Endothelial cell (in vitro differentiated cells): ENCODE measurements at regions not wholly inside any gene's neighbourhood (a gene's known extent, or its start where the extent isn't known, plus 50 kb on each side); places are given as distances from the start of the nearest gene placed in this dataset.

ENCODE experiments used
- DNase-seq: peaks from one replicate; pipeline ENCODE4 v3.0.0; 2021; ENCODE audit warnings: low spot score
- H3K27ac Mint-ChIP-seq: one replicate; pipeline ENCODE4 v1.8.0; 2021; ENCODE audit warnings: mixed read lengths, inconsistent platforms; ENCODE audit not compliant: unreplicated experiment
- H3K27me3 Mint-ChIP-seq: one replicate; pipeline ENCODE4 v1.8.0; 2021; ENCODE audit warnings: mild to moderate bottlenecking, moderate library complexity, mixed read lengths, inconsistent platforms; ENCODE audit not compliant: unreplicated experiment
- H3K36me3 Mint-ChIP-seq: one replicate; pipeline ENCODE4 v1.8.0; 2021; ENCODE audit warnings: mild to moderate bottlenecking, low read depth, mixed read lengths, inconsistent platforms; ENCODE audit not compliant: unreplicated experiment
- H3K4me1 Mint-ChIP-seq: one replicate; pipeline ENCODE4 v1.8.0; 2021; ENCODE audit warnings: mild to moderate bottlenecking, mixed read lengths, inconsistent platforms; ENCODE audit not compliant: unreplicated experiment
- H3K4me3 Mint-ChIP-seq: one replicate; pipeline ENCODE4 v1.8.0; 2021; ENCODE audit warnings: mild to moderate bottlenecking, mixed read lengths, inconsistent platforms; ENCODE audit not compliant: unreplicated experiment
- H3K9me3 Mint-ChIP-seq: one replicate; pipeline ENCODE4 v1.8.0; 2021; ENCODE audit warnings: mixed read lengths, inconsistent platforms; ENCODE audit not compliant: unreplicated experiment
- CTCF ChIP-seq: fragments of 200-600 bp; sonication (generic); IDR thresholded peaks from one replicate; pipeline ENCODE4 v1.5.0; 2021; ENCODE audit warnings: antibody characterized with exemption; ENCODE audit not compliant: unreplicated experiment

GRCh38 chr2:64862623-64863022, 126.6 kb upstream of the SLC1A4 start:
- no peak for DNase-seq
- peaks cover 8% of the 10 kb centered on the region for H3K27me3 Mint-ChIP-seq

GRCh38 chr2:64863097-64863820, 125.9 kb upstream of the SLC1A4 start:
- H3K4me3 Mint-ChIP-seq, result no peak overlapping the region
- H3K27ac Mint-ChIP-seq, result no peak overlapping the region
- no peaks in the 10 kb centered on the region for H3K9me3 Mint-ChIP-seq
- no peak for DNase-seq
- TF ChIP-seq CTCF, result no peak
- peaks cover 4% of the 10 kb centered on the region for H3K36me3 Mint-ChIP-seq
- peaks cover 15% of the 10 kb centered on the region for H3K4me1 Mint-ChIP-seq
- H3K27me3 Mint-ChIP-seq, result peaks cover 8% of the 10 kb centered on the region

More at GRCh38 chr2:64862623-64863022, 126.6 kb upstream of the SLC1A4 start:
- Mint-ChIP-seq H3K4me3 (no peak overlapping the region), H3K9me3 (no peaks in the 10 kb centered on the region), H3K36me3 (peaks cover 4% of the 10 kb centered on the region), H3K27ac (no peak overlapping the region), H3K4me1 (peaks cover 18% of the 10 kb centered on the region)
- TF ChIP-seq CTCF, result no peak

GRCh38 chr2:64865073-64865830, 123.9 kb upstream of the SLC1A4 start:
- peaks cover 12% of the 10 kb centered on the region for H3K27me3 Mint-ChIP-seq
- no peak overlapping the region for H3K4me3 Mint-ChIP-seq
- peak overlapping the region; percentile 70 for H3K27ac Mint-ChIP-seq
- no peaks in the 10 kb centered on the region for H3K9me3 Mint-ChIP-seq
- TF ChIP-seq CTCF, result peak; percentile 96
- no peaks in the 10 kb centered on the region for H3K36me3 Mint-ChIP-seq
- DNase-seq, result peak; percentile 76
- peaks cover 6% of the 10 kb centered on the region for H3K4me1 Mint-ChIP-seq

GRCh38 chr2:64865831-64866345, 123.3 kb upstream of the SLC1A4 start:
- H3K9me3 Mint-ChIP-seq, result no peaks in the 10 kb centered on the region
- TF ChIP-seq CTCF, result peak; percentile 19
- H3K4me3 Mint-ChIP-seq, result no peak overlapping the region
- H3K27ac Mint-ChIP-seq, result no peak overlapping the region
- DNase-seq, result no peak
- H3K27me3 Mint-ChIP-seq, result peaks cover 12% of the 10 kb centered on the region
- peaks cover 6% of the 10 kb centered on the region for H3K4me1 Mint-ChIP-seq
- no peaks in the 10 kb centered on the region for H3K36me3 Mint-ChIP-seq

GRCh38 chr2:64866797-64867196, 122.4 kb upstream of the SLC1A4 start:
- H3K9me3 Mint-ChIP-seq, result no peaks in the 10 kb centered on the region
- H3K27me3 Mint-ChIP-seq, result peaks cover 14% of the 10 kb centered on the region
- no peak for TF ChIP-seq CTCF
- H3K27ac Mint-ChIP-seq, result no peak overlapping the region
- no peak for DNase-seq
- H3K36me3 Mint-ChIP-seq, result no peaks in the 10 kb centered on the region
- no peak overlapping the region for H3K4me3 Mint-ChIP-seq
- H3K4me1 Mint-ChIP-seq, result peaks cover 6% of the 10 kb centered on the region
